Hematopoietic multipotent progenitor cell treated with erythropoietin and hydrocortisone succinate and interleukin-3 and kit ligand, for 15 days (in vitro differentiated cells): ENCODE measurements at regions not wholly inside any gene's neighbourhood (a gene's known extent, or its start where the extent isn't known, plus 50 kb on each side); places are given as distances from the start of the nearest gene placed in this dataset.

Experiments used
- DNase-seq: peaks from one replicate; pipeline ENCODE4 v3.0.0-alpha.2; 2015; ENCODE audit warnings: low spot score

DNA sequence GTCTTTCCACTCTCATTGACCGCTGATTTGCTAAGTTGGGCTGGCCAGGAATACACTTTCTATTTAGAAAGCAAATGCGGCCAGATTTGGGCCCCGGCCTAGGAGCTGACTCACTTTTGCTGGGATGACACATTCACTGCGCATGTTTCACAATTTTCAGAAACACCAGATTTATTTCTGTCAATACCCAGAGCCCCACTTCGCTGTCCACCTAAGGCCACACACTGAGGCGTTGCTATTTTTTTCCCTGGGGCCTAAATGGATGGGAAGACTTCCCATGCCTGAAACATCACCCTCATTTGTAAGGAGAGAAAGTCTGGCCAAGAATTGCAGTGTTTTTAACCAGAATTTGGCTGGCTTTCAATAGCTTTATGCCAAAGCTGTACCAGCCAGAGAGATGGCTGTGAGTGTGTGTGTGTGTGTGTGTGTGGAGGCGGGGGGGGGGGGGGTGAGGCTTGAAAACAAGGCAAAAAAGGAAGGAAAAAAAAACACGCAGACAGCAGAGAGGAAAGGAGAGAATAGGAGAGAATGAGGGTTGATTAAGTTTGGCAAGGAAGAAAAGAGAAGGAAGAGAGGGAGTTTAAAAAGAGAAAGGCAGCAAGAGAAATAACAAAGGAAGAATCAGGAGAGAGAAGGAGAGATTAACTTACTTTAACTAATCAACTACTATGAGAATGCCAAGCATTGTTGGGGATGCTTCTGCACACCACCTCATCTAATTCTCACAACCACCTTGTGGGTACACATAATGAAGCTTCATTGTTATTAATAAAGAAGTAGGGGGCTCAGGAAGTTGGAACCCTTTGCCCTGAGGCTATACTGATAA lies 261.4 kb upstream of the KLF4 start:
- no peak for DNase-seq

DNA sequence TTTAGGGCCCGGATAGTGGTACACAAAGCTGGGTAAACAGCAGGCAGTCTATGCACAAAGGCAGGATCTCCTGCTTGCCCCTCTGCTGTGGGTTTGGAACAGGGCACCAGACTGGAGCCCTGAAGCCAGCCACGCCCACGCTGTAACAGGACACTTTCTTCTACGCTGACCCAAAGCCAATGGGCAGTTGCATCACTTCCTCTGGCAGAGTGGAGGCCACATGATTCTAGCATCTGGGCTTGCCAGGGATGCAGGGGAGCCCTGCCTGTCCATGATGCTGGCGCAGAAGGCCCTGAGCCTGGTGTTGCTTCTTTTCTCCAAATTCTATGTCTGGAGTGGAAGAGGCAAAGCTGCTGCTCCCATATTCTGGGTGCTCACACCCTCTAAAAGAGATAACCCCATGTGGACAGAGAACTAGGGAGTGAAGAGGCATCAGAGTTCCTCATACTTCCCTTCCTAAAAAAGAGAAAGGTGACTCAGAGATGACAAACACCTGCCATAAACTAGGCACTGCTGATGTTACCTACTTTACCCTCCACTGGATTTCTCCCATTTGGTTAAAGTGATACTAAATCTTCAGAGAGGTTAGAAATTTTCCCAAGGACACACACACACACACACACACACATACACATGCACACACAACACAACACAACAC lies 260.3 kb upstream of the KLF4 start:
- no peak for DNase-seq

DNA sequence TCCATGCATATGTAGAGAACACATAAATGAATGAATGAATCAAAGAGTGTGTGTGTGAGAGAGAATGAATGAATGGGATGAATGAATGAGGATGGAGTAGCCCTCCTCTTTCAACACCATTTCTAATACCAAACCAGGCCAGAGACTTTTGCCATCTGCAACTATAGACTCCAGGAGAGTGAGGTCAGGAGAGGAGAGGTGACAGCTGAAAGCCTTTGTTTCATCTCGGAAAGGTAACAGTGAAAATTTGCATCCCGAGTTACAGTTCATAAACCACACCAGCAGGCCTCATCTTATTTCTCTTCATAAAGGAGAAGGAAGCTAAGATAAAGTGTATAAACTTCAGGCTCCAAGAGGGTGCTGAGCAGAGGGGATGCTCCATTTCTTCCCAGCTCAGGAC lies 255.3 kb upstream of the KLF4 start:
- no peak for DNase-seq

DNA sequence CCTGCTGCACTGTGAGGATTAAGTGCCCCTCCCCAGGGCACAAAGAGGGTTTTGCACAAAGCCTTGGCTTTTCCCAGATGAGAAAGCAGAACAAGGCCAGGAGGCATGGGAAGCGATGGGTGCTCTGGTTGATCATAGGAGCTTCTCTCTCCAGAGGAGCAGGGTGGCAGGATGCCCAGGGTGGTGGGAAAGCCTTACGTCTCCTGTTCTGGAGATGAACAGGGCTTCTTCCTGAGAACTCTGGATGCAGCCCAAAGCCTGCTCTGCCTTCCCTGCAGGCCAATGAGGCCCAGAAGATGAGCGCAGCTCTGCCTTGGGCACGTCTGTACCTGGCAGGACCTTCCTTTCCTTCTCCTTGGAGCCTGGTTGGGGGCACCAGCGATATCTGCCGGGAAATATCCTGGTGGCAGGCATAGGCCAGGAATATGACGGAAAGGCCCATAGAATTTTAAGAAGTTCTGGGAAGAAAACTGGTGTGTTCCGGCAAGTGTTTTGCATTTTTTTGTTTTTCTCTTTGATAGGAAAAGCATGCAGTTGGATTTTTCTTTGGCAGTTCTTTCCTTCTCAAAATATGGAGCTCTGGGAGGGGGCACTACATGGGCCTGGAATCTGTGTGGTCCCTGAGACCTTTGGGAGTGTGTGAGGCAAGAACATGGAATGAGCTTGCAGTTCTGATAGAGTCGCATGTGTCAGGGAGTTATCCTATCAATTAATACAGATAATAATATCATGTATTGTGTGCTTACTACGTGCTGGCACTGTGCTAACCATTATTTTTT lies 253.2 kb upstream of the KLF4 start:
- DNase-seq: no peak

DNA sequence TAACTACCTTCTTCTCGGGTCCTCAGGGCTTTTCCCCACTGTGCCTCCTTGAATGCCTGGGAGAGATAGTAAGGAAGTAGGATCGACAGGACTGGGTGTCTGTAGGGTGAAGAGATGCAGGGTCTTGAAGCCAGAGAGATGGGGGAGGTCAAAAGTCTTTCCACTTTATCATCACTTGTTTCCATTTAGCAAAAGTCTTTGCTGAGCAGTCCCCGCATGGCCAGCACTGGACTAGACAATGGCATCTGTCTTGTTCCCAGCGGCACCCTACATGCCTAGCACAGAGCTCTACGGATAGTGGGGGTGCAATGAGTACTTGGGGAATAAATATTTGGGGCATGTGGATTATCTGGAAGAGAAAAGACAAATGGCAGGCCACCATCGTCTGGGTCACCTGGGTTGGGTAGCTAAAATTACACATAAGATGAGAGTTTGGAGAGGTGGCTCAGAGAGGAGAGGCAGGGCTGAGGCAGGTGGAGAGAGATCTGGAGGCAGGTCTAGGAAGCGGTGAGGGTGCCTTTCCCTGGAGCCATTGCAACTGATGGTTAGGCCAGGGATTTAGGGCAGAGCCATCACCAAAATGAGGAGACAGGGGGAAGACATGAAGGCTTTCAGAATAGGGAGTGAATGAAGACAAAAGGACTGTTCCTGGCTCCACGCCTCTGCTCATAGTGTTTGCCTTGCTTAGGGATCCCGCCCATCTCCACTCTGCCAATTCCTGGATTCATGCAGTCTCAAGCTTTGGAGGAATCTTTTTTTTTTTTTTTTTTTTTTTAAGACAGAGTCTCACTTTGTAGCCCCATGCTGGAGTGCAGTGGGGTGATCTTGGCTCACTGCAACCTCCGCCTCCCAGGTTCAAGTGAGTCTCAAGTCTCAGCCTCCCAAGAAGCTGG lies 250.8 kb upstream of the KLF4 start:
- no peak for DNase-seq

DNA sequence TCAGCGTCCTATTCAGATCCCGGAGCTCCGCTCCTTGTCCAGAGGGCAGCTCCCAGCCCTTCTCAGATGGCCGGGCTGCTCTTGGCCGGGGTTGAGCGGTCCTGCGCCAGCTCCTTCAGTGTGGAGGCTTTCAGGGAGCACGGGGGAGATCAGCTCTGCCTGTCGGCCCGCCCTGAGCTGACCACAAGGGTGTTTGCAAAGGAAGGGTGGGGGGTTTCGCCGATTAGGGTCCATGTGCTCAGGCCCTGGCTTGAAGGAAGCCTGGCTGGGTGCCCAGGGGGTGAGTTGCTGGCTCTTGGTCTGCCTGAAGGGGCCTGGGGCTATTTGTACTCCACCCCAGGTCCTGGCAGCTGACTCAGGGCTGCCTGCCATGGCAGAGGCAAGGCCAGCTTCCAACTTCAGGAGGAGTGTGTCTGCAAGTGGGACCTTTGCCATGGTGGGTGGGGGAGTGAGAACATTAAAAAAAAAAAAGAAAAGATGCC lies 250.1 kb upstream of the KLF4 start:
- no peak for DNase-seq

DNA sequence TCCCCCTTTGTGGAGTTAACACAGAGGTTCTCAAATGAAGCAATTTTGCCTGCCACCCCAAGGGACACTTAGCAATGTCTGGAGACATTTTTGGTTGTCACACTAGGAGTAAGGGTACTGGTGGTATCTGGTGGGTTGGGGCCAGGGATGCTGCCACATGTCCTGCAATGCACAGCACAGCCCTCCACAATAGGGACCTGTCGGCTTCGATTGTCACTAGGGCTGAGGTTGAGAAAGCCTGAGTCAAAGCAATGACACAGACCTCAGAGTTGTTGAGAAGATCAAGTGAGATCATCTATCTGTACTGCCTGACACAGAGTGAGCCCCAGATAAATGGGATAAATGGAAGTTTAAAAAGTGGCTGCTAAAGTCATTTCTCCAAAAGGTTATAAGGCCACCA lies 249.2 kb upstream of the KLF4 start:
- DNase-seq: no peak

DNA sequence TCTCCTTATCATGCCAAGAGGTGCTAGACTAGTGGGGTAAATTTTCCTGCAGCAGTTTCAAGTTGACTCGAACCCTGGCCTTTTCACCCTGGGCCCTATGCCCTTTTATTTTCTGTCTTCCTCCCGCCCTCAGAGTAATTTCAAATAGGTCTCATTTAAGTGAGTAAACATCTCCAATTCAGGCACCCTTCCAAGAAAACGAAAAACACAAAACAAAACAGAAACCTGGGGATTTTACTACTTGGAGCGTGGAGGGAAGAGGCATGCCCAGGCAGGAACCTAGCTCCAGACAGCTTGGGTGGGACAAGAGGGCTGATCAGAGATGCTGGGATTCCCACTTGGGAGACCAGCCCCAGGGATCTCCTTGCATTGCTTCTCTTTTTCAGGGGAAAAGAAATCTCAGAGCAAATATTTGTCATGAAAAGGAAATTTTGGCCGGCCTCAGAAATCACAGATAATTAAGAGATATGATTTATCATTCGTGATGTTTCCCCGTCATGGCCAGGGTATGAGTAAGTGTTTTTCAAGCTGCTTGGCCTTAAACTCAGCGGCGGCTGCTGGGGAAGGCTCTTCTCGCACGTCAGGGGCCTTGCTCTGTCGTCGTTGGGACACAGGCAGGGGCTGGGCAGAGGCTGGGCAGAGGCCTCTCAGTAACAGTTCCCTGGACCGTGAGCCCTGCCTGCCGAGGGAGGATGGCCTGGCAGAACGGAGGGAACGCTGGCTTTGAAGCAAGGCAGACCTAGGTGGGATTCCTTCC lies 248.6 kb upstream of the KLF4 start:
- DNase-seq: no peak

DNA sequence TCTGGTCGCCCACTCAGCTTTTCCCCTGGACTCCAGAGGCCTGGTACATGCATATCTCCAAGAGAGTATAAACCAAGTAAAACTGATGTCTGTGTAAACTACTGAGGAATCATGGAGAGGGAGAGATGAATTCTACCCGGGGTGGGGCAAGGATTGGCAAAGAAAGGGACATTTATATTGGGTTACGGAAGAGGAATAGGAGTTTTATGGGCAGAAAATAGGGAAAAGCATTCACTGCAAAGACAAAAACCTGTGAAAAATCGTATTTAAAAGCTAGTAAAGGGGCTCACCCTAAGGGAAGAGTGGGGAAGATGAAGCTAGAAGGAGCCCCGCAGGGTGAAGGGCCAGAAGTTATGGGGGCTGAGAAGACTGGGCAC lies 248.0 kb upstream of the KLF4 start:
- no peak for DNase-seq

DNA sequence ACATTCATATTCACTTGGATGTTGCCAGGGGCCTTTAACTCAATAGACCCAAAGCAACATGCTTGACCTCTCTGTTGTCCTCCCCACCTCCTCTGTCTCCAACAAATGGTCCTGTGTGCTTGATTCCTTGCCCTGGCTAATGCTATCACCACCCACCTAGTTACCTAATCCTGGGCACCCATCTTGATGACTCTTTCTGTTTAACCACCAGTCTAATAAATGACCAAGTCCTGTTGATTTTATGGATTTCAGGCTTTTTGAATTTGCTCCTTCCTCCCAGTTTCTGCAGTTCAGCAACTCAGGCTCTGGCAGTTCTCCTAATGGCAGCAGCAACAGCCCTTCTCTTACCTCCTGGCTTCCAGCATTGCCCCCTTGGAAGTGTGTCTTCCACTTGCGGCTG lies 246.3 kb upstream of the KLF4 start:
- DNase-seq: no peak

DNA sequence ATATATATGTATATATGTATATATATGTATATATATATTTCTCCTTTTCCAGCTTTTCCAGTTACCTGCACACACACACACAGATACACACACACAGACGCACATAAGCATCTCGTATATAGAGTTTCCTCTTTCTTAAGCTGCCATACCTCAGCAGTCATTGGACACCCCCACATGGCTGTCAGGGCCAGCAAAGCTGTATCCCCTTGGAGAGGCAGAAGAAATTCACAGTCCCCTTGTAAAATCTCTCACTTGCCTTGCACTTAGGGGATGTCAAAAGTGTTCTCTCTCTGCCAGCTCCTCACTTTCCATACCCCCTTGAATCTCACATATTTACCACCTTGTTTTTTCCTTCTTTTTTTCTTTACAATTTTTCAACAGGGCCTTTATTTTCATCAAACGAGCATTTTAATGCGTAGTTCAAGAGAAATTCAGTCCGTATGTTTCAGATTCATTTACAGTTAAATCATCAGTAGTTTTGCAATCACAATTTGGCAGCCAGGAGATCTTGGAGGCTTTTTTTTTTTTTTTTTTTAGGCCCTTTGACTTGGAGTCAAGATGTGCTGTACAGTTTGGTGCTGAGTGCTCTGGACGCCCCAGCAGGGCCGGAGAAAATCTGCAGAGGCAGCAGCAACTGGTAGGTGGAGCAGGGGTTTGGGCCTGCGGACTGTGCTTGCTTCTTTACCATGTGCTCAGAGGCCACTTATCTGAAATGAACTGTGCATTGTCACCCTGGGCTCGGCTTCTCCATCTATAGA lies 244.9 kb upstream of the KLF4 start:
- DNase-seq: no peak

DNA sequence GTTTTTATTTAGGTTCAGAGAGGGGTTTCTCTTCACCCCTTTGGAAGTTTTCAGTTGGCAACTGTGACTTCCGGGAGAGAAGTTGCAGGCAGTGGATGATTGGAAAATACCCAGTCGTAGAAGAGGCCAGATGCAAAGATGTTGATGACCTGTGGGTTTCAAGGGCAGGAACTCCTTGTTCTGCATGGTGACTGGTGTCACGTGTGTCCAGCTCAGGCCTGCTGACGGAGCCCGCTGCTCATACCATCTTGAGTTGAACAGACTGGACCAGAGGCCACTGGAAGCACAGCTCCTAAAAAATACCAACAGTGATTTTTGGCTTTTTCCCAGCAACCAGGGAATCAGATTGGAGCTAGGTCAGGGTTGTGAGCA lies 243.9 kb upstream of the KLF4 start:
- no peak for DNase-seq

DNA sequence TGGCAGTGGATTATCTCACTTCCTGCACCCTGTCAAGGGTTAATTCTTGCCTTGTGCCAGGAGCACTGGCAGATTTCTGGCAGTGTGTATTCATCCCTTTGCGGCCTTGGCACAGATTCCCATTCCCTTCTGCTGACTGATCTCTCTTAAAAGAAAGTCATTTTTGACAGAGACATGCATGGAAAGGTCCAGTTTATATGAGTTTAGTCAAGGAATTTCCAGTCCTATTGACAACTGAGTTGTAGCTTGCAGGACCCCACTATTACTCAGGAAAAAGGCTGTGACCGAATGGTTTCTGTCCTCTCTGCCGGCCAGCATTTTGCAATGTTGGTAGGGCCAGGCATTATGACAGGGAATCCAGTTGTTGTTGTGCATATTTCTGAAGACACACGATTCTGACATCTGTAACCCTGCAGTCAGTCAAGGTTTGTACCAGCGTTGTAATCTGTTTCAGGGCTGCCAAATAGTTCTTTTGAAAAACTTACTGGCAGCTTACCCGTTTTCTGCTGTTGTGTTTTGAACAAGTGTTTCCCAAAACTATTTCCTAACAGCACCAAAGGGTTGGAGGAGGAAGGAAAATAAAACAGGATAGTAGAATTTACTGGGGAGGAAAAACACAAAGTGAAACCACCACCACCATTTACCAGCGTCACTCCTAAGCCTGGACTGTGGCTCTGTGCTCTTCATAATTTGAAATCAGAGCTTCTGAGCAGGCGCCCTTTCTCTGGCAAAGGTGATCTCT lies 243.4 kb upstream of the KLF4 start:
- DNase-seq: no peak

DNA sequence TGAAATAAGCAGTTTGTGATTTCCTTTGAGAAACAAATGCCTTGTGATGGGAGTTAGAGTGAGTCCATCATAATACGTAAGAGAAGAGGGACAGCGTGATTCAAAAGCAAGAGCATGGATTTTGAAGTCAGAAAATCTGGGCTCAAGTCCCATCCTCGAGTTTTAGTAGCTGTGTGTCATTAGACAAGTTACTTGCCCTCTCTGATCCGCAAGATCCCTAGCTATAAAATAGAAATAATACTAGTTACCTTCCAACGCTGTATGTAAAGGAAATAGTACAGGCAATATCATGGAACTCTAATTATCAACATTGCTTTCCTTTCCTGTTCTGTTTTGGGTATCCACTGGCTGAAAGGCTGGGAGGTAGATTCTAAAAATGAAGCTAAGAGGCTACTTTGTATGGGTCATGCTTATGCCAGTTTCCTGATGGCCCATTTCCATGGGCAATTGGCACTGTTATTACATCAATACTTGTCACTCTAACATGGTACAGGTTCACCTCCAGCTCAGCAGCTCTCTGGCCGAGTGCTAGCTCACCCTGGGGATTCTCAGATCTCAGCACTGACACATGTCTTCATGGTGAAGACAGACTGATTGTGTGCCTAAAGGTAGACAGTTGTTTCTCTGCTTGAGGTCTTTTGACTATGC lies 241.7 kb upstream of the KLF4 start:
- no peak for DNase-seq

DNA sequence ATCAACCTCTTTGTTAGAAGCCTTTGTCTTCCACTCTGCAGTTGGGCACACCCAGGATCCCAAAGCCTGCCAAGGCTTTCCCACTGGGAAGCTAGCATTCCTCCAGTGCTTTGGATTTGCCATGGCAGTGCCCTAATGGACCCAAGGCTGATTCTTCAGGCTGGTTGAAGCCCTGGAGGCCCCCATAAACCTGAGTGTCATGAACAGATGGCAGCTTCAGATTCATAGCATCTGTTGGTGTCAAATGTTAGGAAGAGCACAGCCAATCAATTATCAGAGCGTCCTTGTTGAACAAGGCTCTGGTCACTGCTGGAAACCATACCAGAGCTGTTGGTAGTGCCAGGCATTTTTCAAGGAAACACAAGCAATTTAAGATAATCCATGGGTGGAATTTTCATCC lies 241.1 kb upstream of the KLF4 start:
- no peak for DNase-seq

DNA sequence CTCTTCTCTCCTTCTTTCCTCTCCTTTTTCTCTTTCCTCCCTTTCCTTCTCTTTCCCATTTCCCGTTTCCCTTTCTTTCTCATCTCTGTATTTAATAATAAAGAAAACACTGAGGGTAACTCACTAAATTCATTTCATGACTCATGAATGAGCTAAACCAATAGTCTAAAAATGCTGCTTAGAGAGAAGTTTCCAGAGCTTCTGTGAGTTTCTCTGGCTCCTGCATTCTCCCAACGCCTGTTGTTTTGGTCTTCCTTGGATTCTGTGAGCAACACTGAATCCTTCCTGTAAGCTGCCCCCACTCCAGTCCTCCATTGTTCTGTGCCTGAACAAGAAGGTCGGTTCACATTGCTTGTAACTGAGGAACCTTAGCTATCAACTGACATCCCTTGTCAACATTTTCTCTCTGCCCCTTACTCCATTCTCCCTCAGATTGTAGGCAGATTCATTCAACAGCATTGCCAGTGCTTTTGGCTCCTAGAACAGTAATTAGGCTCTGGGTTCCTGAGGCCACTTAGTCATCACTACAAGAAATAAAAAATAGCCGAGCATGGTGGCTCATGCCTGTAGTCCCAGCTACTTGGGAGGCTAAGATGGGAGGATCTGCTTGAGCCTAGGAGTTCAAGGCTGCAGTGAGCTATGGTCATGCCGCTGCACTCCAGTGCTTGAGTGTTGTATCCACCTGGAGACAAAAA lies 237.7 kb upstream of the KLF4 start:
- DNase-seq: no peak

DNA sequence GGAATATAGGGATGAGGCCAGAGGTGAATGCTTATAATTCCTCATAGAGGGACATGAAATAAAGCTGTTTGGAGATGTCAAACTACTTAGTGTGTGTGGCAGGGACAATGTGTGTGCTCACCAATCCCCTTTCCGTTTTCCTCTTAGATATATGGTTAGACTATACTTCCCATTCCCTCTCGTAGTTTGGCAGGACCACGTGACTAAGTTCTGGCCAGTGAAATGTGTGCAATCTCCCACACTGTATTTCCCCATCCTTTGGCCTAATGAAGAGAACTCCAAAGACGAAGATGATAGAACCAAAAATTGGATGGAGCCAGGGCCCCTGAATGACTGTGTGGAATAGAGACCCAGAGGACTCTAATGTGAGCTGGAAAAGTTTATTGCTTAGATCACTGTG lies 233.4 kb upstream of the KLF4 start:
- no peak for DNase-seq

DNA sequence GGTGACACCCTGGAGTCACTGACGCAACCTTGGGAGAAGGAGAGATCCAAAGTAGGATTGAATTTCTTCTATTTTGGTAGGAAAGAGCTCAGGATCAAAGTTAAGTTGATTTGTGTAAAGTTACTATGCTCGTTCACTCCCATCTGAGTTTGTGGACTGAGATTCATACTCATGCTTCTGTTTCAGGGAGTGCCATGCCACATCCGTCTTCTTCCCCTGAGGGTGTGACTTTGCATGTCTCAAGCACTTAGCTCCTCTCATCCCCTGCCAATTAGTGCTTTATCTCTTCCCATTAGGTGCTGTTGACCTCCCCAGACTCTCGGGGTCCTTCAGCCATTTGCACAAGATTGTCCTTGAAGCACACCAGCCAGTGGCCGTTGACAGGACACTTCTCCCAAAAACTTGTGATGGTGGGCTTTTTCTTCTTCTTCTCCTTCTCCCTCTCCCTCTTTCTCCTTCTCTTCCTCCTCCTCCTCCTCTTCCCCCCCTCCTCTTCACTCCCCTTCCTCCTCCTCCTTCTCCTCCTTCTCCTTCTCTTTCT lies 232.2 kb upstream of the KLF4 start:
- DNase-seq: no peak
